GM21737 (cell line): ENCODE measurements at regions not wholly inside any gene's neighbourhood (a gene's known extent, or its start where the extent isn't known, plus 50 kb on each side); places are given as distances from the start of the nearest gene placed in this dataset.
"Not testable (repeated sequence)": the region's sequence is repeated elsewhere in the genome, so short reads cannot be mapped to it uniquely, and the experiment has no call there.

Experiments used
- ATAC-seq: cut with Tn5 transposase; IDR thresholded peaks from one replicate; pipeline ENCODE4 v1.9.1; 2021; ENCODE audit warnings: mild to moderate bottlenecking, moderate library complexity; ENCODE audit not compliant: unreplicated experiment

DNA sequence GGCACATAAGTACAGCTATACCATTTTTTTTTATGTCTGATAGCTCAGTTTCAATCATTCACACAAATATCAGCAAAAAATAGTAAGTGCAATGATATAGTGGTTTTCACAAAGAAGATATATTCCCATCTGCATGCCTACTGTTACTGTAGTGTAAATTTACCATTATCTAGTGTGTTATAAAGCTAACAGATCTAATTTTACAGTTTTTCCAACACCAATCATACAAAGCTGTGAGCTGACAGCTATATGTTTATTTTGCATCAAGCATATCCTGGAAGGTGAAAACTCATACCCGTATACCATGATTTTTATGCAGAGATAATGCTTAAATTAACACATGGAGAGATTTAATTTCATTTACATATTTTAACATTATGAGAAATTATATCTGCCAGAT, 89.9 kb upstream of the HAPLN1 start:
- no peak for ATAC-seq

DNA sequence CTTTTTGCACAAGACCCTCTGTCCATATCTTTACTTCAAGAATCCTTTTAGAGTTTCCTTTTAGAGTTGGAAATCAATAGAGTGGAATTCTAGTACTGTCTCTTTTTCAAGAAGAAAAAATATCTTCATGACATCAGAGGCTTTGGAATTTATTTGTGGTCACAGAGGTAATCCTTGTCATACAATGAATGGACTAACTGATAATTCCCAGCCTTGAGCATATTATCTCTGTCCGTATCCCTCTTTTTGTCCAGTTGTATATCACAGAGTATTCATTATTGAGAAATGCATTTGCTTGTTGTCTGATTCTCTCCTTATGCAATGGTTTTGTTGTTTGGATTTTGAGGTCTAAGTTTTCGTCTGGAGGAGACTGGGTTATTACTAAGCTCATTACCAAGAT, 82.0 kb upstream of the HAPLN1 start:
- no peak for ATAC-seq

DNA sequence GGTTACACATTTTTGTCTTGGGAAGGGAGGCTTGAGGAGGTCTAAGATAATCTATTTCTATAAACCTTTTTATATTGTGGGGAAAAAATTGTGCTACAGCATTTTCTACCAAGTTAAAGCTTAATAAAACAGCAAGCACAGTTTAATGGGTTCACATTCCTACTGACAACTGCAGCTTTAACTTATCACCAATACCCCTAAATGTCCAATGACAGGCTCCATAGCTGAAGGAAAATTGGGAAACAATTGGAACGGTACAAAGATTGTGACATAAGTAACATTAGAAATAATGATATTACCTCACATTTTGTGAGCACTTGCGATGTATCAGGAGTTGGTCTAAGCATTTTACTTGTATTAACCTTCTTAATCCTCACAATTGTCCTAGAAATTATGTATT, 79.5 kb upstream of the HAPLN1 start:
- ATAC-seq: no peak

DNA sequence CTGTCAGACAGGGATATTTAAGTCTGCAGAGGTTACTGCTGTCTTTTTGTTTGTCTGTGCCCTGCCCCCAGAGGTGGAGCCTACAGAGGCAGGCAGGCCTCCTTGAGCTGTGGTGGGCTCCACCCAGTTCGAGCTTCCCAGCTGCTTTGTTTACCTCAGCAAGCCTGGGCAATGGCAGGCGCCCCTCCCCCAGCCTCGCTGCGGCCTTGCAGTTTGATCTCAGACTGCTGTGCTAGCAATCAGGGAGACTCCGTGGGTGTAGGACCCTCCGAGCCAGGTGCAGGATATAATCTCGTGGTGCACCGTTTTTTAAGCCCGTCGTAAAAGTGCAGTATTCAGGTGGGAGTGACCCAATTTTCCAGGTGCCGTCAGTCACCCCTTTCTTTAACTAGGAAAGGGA, 78.4 kb upstream of the HAPLN1 start:
- ATAC-seq: not testable (repeated sequence)

DNA sequence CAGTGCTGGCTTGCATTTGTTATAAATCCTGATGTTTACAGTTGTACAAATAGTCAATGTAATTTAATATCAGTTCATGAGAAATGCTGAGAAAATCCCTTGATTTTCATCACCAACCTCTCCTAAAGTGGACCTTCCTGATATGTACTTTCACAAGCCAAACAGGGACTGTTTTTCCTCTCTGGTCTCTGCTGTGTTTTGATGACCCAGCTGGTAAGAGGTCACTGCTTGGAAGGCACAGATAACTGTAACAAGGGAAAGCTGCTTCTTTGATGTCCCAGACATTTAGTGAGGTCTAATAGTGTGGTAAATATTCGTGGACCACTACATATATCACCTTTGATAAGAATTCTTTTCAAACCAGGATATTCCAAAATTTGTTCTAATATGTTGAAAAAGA, 68.7 kb upstream of the HAPLN1 start:
- no peak for ATAC-seq

DNA sequence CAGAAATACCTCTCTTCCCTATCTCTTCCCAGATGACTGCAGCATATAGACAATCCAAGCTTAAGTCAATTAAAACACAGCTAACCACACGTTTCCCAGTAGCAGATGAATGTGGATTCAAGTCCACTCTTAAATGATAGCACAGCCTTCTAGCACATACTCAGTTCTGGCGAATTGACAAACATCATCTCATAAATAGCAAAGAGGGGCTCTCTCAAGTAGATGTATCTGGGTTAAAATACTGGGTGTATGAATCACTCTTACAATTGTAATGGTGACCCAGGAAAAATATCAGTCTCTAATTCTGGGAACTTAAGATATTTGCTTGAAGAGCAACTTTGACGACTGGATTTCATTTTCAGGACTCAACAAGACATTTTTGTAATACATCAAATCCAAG, 67.0 kb upstream of the HAPLN1 start:
- ATAC-seq: no peak

DNA sequence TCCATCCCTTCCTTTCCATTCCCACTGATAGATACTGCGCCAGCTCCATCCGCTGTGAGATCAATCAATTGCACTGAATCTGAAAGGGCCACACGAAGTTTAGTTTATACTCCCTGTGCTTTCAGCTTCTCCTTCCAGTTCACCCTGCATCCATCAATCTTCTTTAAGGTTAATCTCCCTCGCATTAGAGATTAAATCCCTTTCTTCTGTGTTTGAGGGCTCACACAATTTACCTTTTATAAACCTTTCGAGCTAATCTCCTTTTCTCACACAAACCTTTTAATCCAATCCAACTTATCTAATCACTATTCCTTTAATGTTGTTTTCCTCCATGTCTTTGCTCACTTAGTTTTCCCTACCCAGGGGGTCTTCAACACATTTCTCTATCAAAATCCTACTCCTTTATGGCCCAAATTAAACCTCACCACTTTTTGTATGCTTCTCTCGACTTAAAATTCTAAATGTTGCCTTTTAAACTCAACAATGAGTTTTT, 64.6 kb upstream of the HAPLN1 start:
- ATAC-seq: no peak

DNA sequence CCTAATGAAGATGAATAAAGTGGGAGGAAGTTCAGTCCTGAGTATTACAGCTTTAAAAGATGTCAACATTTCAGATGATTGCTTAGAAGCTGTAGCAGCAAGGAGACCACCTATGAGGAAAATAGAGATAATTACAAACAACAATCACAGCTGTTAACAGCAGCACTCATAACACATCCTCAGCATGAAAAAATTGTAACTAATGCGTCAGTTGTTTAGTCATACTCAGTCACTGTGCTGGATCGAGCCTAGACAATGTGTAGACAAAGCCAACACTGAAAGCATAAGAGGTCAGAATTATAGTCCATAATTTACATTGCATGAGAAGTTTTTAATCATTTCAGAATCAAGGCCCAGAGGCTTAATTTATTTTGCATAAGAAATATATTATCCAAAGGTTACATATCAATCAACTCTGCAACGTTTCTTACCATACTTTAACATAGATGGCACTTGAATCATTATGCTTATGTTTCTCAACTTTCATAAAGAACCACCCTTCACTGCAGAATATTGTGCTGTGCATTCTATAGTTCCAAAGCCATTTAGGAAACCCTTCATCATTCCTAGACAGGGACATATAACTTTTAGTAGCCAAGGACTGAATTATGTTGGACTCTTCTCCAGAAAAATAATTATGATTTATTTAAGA, 60.2 kb upstream of the HAPLN1 start:
- ATAC-seq: no peak

DNA sequence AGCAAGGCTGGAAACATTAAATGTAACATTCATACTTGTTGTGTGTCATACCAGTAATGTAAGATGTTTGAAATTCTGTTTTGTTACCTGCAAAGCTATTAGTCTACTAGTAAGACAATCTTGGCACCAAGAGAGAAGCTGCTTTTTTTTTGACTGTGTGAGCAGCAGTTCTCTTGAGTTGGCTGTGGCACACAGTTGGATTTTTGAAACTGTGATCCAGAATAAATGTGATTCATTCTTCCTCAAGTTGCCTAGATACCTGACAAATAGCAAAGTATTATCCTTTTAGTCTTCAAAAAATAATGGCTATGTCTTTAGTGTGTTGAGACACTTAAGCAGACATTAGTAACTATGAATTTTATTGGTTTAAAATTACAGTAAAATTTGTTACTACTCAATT, 57.2 kb upstream of the HAPLN1 start:
- ATAC-seq: no peak

DNA sequence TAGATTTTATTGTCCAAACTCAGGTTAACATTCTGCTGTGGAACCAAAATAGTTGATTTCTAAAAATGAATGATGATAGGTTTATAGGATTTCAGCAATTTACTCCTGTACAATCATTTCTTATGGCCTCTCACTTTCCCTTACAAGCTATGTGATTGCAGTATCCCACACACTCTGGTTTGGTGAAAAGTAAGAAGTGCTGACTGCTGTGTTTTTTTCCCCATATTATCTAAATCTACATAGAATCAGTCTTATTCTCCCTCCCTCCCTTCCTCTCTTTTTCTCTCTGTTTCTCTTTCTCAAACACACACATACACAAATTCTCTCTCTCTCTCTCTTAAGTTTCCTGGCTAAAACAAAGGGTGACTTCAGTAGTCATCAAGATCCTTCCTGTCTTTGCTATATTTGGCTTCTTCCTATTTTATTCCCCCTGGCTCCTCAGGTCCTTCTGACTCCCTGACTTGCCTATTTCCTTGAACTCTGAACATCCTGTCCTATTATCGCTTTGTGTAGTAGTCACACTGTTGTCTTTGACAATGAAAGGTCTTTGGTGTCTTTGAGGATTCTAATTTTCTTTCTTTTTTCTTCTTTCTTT, 55.9 kb upstream of the HAPLN1 start:
- no peak for ATAC-seq
